ENCODE measurements at regions not wholly inside any gene's neighbourhood (a gene's known extent, or its start where the extent isn't known, plus 50 kb on each side); places are given as distances from the start of the nearest gene placed in this dataset.

- H3K9ac ChIP-seq (ENCODE audit: low read length) = no peak overlapping the region
Observed at GRCh38 chrX:67922966-67923365, 379.1 kb downstream of the AR start.

GRCh38 chrX:67939270-67939669 lies 395.4 kb downstream of the AR start:
- Histone ChIP-seq H3K36me3 (replicated peaks; ENCODE audit: low read depth, low read length) (no peaks in the 10 kb centered on the region), H2AFZ (ENCODE audit: low read depth, low read length) (no peak overlapping the region), H3K9me3 (ENCODE audit: insufficient read depth, low read length) (no peaks in the 10 kb centered on the region), H3K4me2 (ENCODE audit: low read length) (no peak overlapping the region), H3K27me3 (ENCODE audit: low read depth, low read length) (no peaks in the 10 kb centered on the region), H3K27ac (ENCODE audit: low read length) (no peak overlapping the region), H3K9ac (ENCODE audit: low read length) (no peak overlapping the region), H3K4me1 (ENCODE audit: low read length) (no peaks in the 10 kb centered on the region), H4K20me1 (ENCODE audit: insufficient read depth, low read length) (no peaks in the 10 kb centered on the region), H3K79me2 (ENCODE audit: low read length) (no peaks in the 10 kb centered on the region), H3K4me3 (ENCODE audit: low read length) (no peak overlapping the region)
- TF ChIP-seq CTCF (IDR thresholded peaks at IDR 0.05; ENCODE audit: low read depth, low read length) (no peak), EZH2phosphoT487 (IDR thresholded peaks at IDR 0.05; ENCODE audit: low read depth) (no peak)

More at GRCh38 chrX:67922966-67923365, 379.1 kb downstream of the AR start:
- no peak overlapping the region for H3K4me2 ChIP-seq (ENCODE audit: low read length)
- H3K79me2 ChIP-seq (ENCODE audit: low read length) = no peaks in the 10 kb centered on the region
- H4K20me1 ChIP-seq (ENCODE audit: insufficient read depth, low read length) = no peaks in the 10 kb centered on the region
- H3K4me3 ChIP-seq (ENCODE audit: low read length) = no peak overlapping the region
- H3K27ac ChIP-seq (ENCODE audit: low read length) = no peak overlapping the region
- no peaks in the 10 kb centered on the region for H3K27me3 ChIP-seq (ENCODE audit: low read depth, low read length)
- no peak overlapping the region for H2AFZ ChIP-seq (ENCODE audit: low read depth, low read length)
- H3K9me3 ChIP-seq (ENCODE audit: insufficient read depth, low read length) = no peaks in the 10 kb centered on the region
- no peaks in the 10 kb centered on the region for H3K36me3 ChIP-seq (replicated peaks; ENCODE audit: low read depth, low read length)
- H3K4me1 ChIP-seq (ENCODE audit: low read length) = peaks cover 2% of the 10 kb centered on the region; the same call in 1 of the 2 replicates
- TF ChIP-seq EZH2phosphoT487 (IDR thresholded peaks at IDR 0.05; ENCODE audit: low read depth) (no peak), CTCF (IDR thresholded peaks at IDR 0.05; ENCODE audit: low read depth, low read length) (no peak)

- no peak for TF ChIP-seq EZH2phosphoT487 (IDR thresholded peaks at IDR 0.05; ENCODE audit: low read depth)
- no peak for TF ChIP-seq CTCF (IDR thresholded peaks at IDR 0.05; ENCODE audit: low read depth, low read length)
- H2AFZ ChIP-seq (ENCODE audit: low read depth, low read length) = no peak overlapping the region
- H3K9ac ChIP-seq (ENCODE audit: low read length) = no peak overlapping the region
- H3K4me3 ChIP-seq (ENCODE audit: low read length) = no peak overlapping the region
- H3K36me3 ChIP-seq (replicated peaks; ENCODE audit: low read depth, low read length) = no peaks in the 10 kb centered on the region
- H3K27me3 ChIP-seq (ENCODE audit: low read depth, low read length) = no peaks in the 10 kb centered on the region
- no peak overlapping the region for H3K27ac ChIP-seq (ENCODE audit: low read length)
- H3K79me2 ChIP-seq (ENCODE audit: low read length) = no peaks in the 10 kb centered on the region
- H3K9me3 ChIP-seq (ENCODE audit: insufficient read depth, low read length) = no peaks in the 10 kb centered on the region
- no peak overlapping the region for H3K4me2 ChIP-seq (ENCODE audit: low read length)
- H3K4me1 ChIP-seq (ENCODE audit: low read length) = no peaks in the 10 kb centered on the region
- H4K20me1 ChIP-seq (ENCODE audit: insufficient read depth, low read length) = no peaks in the 10 kb centered on the region
Observed at GRCh38 chrX:67949270-67949669, 405.4 kb downstream of the AR start.

- Histone ChIP-seq H3K9me3 (ENCODE audit: insufficient read depth, low read length) (no peaks in the 10 kb centered on the region), H3K9ac (ENCODE audit: low read length) (no peak overlapping the region), H3K4me2 (ENCODE audit: low read length) (no peak overlapping the region), H3K4me3 (ENCODE audit: low read length) (no peak overlapping the region), H3K79me2 (ENCODE audit: low read length) (no peaks in the 10 kb centered on the region), H3K27me3 (ENCODE audit: low read depth, low read length) (no peaks in the 10 kb centered on the region), H2AFZ (ENCODE audit: low read depth, low read length) (no peak overlapping the region), H4K20me1 (ENCODE audit: insufficient read depth, low read length) (no peaks in the 10 kb centered on the region), H3K4me1 (ENCODE audit: low read length) (no peaks in the 10 kb centered on the region), H3K36me3 (replicated peaks; ENCODE audit: low read depth, low read length) (no peaks in the 10 kb centered on the region), H3K27ac (ENCODE audit: low read length) (no peak overlapping the region)
- no peak for TF ChIP-seq EZH2phosphoT487 (IDR thresholded peaks at IDR 0.05; ENCODE audit: low read depth)
- TF ChIP-seq CTCF (IDR thresholded peaks at IDR 0.05; ENCODE audit: low read depth, low read length) = no peak
Observed at GRCh38 chrX:67953658-67954057, 409.8 kb downstream of the AR start.
